ENCODE measurements at regions not wholly inside any gene's neighbourhood (a gene's known extent, or its start where the extent isn't known, plus 50 kb on each side); places are given as distances from the start of the nearest gene placed in this dataset.
"Not testable (repeated sequence)": the region's sequence is repeated elsewhere in the genome, so short reads cannot be mapped to it uniquely, and the experiment has no call there.

DNA sequence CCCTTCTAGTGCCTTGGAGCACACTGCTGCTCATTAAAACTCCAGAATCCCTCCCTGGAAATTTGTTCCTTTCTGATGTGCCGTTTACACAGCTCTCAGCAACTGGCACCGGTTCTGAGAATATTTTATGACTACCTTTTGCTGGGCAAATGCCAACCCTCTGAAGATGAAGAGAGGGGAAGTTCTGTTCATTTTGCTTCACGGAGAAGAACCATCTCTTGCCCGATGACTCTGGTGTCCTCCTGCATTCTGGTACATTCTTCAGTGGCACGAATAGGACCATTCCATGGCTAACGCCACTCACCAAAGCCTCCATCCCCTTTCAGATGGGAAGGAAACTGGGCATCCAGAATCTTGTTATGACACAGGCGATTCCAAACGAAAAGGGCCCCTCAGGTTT lies 96.2 kb upstream of the SIM2 start:
- DNase-seq, result no peak

DNA sequence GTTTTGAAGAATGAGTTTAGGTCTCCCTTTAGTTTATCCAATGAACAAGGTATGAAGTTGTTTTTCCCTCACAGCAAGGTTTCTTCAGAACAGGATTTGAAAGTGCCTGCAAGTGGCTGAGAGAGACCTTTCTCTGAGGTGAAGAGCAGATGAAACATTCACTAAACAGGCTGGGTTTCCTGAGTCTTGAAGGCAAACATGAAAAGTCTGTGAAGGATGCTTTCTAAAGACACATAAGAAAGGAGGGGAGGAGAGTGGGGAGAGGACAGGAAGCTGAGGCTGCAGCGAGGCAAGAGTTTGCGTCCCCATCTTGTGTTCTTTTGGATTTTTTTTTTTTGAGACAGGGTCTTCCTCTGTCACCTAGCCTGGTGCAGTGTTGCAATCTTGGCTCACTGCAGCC lies 95.7 kb upstream of the SIM2 start:
- no peak for DNase-seq

DNA sequence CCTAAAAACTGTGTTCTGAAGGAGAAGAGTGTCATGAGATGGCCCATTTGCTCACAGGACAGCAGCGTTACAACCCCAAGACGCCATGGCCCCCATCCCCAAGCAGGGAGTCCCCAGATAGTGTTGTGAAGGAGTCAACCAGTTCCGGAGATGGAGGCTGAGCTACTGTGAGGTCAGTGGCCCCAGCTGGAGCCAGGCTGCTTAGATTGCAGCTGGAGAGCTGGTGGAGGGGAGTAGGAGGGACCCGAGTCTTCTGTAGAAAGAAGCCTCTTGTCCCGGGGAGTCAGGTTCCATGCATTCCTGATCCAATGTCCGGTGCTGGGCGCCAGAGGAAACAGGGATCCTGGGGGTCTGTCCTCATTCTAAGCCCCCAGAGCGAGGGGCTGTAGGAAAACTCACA lies 93.5 kb upstream of the SIM2 start:
- no peak for DNase-seq

DNA sequence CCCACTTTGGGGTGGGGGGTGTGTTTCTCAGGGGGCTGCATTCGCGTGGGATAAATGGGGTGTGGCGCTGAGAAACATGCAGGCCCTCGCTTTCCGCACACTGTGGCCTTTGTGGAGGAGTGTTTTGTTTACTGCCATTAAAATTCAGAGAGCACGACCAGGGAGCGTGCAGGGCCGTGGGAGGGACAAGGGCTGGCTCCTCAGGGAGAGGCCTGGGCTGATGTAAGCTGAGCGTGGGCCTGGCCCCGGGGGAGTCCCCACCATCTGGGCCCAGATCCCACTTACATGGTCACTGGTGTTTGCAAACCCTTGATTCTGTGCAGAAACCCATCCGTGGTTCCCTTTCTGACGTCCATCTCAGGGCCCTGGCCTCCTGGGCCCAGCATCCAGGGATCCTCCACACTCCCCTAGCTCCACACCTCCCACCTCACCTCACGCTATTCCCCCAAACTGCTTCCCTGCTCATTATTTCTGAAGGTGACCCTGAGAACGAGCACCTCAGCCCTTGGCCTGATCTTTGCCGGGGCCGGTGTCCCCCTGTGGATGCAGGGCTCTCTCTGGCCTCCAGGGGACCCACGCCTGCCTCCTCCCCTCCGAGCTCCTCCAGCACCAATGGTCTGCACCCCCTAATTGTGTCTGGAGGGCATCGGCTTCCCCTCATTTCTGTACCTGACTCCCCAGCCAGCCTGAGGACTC lies 92.5 kb upstream of the SIM2 start:
- no peak for DNase-seq

DNA sequence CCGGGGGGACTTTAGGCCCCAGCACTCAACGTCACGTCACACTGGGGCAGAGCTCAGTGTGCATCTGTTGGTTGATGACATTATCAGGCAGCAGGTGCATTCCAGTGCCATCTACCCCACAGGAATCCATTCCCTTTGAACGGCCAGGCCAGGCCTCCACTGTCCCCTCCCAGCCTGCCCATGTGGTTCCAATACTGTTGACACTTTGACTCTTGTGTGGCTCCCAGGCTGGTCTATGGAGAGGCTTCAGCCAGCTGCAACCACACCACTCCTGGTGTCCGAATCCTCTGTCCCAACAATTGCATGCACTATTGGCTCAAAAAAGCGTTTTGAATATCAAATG lies 92.0 kb upstream of the SIM2 start:
- DNase-seq, result no peak

DNA sequence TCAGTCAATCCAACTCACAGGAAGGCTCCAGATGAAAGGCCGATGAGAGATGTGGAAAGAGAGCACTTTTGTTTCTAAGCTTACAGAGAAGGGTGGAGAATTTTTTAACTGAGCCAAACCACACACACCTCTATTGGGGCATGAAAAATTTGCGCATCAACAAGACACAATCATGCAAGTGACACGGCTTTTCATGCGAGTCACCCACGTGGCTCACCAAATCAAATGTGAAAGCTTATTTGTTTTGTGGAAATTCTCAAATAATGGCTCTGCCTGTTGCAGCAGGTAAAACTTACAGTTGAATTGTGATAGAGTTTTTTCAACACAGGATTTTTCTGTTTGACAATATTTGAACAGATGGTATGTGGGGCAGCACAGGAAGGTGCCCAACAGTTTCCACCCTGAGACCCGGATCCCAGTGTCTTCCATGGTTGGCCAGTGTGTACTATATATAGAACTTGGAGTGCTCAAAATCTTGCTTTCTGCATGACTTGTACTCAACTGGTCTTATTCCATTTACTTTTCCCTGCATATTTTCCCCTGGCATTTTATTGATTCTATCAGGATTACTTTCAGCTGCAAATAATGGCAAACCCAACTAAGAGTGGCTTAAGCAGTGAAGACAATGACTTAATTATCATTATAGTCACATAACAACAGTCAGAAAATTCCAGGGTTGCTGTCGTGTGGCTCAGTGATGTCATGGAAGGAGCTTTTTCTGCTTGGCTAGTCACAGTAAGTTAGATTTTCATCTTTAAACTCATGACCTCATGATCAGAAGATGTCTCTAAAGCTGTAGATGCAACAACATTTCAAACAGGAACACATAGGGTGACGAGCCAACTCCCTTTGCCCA lies 90.6 kb upstream of the SIM2 start:
- no peak for DNase-seq

DNA sequence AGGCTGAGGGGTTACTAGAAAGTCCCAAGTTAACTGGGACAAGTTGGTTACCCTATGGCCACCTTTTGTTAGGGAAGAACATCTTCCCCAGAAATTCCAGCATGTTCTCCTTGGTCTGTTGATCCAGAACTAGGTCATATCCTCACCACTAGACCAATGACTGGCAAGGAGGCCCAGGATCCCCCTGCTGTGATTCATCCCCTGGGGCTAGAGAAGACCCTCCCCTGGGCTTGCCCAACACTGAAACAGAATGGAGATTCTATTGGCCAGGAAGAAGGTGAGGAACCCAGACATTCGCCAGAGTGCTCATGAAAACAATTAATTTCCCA lies 90.1 kb upstream of the SIM2 start:
- no peak for DNase-seq

DNA sequence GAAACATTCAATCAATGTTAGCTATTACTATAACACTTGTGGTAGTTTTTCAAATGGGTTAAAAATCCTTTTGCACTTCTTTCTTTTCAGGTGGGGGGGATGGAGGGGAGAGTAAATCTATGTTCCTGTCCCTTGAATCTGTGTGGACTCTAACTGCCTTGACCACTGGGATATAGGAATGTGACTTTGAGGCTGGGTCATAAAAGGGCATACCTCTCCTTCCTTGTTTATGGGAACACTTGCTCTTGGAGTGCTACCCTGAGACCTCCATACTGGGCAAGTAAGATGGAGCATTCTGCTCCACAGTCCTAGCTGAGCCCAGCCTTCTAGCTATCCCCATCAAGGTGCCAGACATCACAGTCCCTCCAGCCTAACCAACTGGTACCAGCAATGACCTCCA lies 89.3 kb upstream of the SIM2 start:
- no peak for DNase-seq

DNA sequence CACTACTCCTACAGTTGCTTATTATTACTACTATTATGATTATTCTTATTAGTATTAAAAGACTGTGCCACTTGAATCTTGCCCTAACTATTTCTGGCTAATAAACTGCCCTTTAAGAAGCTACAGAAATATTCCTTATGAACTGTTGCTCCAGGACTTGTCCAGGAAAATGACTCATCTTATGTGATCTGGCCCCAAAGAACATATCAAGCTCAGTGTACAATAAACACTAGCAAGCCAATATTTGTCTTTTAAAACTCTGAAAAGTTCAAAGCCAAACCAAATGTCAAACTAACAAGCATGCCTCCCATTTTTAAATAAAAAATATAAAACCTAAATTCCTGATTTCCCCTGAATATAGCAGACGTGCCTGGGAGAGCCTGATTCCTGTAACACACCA lies 88.7 kb upstream of the SIM2 start:
- no peak for DNase-seq

DNA sequence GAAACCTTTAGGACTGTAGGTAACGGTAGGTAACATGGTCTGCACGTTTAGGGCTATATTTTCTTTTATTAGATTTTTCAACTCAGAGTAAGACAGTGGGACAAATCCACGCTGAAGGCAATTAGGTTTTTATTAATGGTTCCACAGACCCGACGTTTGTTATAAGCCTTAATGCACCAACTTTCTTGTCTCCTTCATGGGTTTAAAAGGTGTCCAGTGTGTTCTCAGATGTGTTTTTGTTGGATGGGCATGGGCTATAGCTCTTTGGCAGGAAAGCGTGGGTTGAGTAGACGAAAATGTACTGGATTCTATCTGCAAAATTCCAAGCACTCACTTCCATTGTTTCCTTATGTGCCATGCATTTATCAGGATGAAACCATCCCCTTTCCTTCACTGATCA lies 88.0 kb upstream of the SIM2 start:
- no peak for DNase-seq

DNA sequence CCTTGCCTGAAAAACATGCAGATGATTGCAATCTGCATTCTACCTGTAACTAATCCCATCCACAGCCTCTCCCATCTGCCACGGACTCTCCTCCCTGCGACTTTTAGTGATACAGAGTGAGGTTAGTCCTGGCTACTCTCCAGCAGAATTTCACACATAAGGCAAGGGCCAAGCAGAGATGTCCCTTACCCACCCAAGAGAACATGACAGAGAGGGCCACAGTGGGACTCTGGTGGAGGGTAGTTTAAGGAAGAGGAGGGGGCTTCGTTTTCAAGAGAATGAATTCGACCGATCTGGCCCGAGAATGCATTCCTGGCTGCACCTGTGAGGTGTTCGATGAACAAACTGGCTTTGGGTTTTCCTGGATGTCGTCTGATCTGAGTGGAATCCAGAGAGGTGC lies 87.5 kb upstream of the SIM2 start:
- no peak for DNase-seq

DNA sequence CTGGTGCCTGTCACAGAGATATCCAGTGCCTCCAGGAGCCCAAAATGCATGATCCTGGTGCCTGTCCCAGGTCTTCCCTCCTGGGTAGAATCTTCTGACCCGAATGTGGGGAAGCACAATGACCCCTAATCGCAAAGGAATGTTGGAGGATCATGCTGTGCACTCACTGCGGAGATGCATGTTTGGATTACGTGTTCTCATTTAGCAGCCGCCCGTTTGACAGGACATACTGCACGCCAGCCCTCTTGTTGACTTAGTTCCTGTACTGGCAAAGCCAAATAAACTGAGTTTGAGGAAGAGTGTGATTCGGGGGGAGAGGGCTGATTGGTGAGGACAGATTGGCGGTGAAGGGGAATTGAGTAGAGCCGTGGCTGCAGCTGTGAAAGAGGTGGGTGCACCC lies 85.9 kb upstream of the SIM2 start:
- no peak for DNase-seq

DNA sequence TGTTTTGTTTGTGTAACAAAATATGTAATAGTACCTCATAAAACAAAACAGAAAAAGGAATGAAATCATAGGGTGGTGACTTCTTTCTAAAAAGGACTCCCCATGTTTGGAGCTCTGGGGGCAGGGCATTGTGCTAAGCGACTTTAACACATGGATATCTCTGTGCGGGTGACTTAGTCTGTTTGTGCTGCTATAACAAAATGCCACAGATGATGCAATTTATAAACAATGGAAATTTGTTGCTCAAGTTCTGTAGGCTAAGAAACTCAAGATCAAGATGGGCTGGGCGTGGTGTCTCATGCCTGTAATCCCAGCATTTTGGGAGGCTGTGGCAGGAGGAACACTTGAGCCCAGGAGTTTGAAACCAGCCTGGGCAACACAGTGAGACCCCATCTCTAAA lies 85.4 kb upstream of the SIM2 start:
- DNase-seq, result no peak

DNA sequence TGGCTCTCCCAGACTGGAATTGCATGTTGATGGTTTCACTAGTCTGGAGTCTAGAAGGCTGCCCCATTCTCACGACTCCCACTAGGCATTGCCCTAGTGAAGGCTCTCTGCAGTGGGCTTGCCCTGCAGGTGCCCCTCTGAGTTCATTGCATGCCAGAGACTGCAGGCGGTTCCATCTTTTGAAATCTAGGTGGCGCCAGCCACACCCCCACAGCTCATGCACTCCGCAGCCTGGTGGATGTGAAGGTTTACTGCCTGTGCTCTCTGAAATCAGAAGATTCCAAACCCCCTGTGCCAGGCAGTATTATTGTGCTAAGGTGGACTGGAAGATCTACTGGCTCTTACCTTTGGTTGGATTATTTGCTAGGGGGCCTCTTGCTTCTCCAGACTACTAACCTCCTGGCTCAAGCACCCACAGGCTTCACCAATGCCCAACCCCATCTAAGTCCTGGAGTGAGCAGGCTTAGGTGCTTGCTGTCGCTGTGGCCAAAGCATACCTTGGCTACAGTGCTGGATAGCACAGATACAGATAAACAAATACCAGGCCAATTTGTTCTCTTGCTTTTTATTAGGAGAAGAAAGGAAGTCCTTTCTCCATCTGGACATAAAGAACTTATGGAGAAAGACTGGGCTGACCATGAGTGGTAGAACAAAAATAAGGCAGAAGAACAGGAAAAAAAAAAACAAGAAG lies 83.5 kb upstream of the SIM2 start:
- no peak for DNase-seq

DNA sequence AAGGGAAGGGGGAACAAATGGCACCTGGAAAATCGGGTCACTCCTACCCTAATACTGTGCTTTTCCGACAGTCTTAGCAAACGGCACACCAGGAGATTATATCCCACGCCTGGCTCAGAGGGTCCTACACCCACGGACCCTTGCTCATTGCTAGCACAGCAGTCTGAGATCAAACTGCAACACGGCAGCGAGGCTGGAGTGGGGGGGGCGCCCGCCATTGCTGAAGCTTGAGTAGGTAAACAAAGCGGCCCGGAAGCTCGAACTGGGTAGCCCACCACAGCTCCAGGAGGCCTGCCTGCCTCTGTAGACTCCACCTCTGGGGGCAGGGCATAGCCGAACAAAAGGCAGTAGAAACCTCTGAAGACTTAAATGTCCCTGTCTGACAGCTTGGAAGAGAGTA lies 82.1 kb upstream of the SIM2 start:
- not testable (repeated sequence) for DNase-seq

DNA sequence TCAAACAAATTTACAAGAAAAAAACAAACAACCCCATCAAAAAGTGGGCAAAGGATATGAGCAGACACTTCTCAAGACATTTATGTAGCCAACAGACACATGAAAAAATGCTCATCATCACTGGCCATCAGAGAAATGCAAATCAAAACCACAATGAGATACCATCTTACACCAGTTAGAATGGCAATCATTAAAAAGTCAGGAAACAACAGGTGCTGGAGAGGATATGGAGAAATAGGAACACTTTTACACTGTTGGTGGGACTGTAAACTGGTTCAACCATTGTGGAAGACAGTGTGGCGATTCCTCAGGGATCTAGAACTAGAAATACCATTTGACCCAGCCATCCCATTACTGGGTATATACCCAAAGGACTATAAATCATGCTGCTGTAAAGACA lies 77.1 kb upstream of the SIM2 start:
- not testable (repeated sequence) for DNase-seq

DNA sequence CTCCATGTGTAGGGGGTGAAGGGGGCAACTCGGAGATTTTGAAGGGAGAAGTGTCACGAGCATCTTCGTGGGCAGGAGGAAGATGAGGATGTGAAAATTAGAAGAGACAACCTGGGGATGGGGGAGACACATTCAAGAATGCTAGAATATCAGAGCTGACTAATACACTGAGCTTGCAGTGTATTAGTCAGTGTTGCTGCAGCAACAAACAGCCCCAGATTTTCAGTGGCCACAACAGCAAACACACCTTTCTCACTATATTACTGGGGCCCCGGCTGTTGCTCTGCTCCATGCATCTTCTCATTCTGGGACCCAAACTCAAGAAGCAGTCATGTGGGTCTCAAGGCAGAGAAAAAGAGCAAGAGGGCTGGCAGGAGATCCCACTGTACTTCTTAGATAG lies 74.8 kb upstream of the SIM2 start:
- no peak for DNase-seq

DNA sequence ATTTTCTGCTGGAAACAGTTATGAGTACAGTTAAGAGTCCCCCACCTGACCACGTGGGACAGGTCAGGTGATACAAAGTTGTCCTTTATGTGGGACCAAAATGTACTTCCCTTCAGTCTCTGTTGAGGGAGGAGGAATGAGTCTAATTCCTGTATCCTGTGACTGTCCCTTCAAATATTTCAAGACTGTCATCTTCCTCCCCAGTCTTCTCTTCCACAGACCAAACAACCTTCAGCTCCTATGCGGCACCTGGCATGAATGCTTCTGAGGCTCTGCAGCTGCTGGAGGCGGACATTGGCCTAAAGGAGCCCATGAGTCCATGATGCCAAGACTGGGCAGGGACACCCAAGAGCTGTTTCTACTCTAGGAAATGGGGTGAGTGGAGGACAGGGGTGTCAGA lies 72.1 kb upstream of the SIM2 start:
- no peak for DNase-seq

DNA sequence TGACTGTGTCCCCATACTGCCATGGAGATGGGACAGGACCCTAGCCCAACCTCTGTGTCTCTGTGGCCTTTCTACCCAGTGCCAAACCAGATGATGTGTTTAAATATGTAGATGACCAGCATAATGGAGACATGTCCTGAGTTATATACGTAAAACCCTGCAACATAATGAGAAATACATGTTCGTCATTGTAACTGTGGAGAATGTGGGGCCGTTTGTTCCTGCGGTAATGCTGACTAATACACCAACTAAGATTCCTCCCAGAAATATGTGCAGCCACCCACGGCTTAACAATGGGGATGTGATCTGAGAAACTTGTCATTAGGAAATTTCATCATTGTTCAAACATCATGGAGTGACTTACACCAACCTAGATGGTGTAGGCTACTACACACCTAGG lies 71.7 kb upstream of the SIM2 start:
- no peak for DNase-seq

DNA sequence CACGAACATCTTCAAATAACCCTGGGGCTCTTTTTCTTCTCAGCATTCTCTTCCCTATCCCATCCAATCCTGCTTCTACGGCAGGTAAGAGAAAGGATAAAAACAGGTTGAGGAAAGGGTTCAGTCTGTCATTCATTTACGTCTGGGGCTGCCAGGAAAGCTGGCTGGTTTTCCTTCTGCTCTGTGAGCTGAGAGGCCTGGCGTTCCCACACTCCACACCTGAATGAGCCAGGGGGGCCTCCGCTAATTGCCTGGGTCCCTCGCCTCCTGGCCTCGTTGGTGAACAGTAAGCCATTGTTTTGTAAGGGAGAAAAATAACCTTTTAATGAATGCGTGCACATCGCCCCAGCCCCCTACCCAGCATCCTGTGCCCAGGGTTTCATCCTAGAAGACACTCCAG lies 70.8 kb upstream of the SIM2 start:
- no peak for DNase-seq

DNA sequence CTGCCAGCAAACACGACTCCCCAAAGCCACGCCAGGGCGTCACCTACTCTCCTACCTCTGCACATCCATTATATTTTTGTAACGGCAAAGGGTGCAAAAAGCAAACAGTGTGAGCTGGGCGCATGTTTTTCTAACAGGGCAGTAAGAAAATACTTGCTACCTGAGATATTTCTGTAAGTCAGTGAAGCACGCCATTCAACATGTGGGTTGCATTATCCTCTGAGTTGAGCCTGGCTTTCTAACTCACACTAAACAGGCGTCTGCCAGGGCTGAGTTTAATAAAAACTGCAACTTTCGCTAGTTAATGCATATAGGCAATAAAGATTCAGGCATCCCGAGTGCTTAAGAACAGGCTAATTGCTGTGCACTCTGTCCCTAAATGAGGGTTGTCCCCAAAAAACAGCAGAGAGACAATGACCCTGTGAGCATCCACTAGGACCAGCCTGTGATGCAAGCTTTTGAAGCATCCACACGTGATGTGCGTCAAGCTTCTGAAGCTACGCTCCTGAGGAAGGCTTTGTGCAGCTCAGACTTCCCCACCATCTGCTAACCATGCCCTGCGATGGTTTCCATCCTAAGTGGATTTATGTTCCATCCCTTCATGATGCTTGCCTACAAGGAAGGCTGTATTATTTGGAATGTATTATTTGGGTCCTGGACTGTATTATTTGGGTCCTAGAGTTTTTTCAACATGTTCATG lies 70.0 kb upstream of the SIM2 start:
- no peak for DNase-seq

DNA sequence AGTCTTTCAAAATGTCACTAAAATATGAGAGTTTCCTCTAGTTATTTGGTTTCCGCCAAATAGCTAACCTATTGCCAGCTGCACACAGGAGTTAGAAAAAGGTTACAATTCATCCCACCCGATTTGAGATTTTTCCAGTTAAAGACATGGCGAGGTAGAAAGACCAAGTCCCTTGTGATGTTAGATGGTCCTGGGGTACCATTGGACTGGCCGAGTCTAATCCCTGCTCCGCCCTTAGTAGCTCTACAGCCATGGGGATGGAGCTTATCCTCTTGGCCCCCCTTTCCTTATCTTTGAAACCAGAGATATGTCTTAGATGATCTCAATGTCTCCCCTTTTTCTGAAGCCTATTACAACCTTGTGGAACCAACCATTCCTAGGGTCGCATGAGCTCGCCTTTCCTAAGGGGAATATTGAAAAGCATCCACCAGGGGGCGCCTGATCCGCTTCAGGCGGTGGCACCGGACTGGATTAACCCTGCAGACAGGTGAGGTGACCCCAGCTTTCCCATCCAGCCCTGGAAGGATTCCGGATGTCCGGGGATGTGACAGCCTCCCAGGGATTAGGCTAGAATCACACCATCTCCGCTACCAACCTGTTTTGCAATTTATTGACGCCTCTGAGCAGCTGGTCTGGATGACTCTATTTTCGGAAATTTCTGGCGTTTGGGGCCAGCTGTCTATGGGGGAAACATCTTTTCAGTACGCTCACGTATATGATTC lies 68.3 kb upstream of the SIM2 start:
- DNase-seq, result peak; percentile 59

DNA sequence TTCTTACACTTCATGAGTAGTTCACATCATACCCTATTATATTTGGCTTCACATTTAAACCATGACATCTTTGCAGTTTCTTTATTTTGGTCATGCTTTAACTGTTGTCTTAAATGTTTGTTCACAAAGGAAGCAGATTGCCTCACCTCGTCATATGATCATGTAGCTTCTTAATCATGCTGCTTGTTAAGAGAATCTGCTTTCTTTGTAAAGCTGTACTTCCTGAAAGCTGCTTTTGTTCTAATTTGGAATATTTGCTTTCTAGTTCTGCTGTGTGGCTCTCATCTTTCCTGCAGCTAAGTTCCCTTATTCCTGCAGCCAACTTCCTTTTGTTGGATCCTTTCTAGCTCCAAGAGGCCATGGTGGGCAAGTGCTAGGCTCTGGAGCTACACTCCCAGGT lies 62.9 kb upstream of the SIM2 start:
- DNase-seq, result no peak
